Progenitor cell of endocrine pancreas (in vitro differentiated cells): ENCODE measurements at regions not wholly inside any gene's neighbourhood (a gene's known extent, or its start where the extent isn't known, plus 50 kb on each side); places are given as distances from the start of the nearest gene placed in this dataset.
A peak's percentile ranks its signal among the peaks of the same experiment; 100 is the strongest.

Experiments used
- DNase-seq: peaks from one replicate; pipeline ENCODE4 v3.0.0; 2021; ENCODE audit warnings: low spot score; ENCODE audit not compliant: unreplicated experiment
- H3K27ac Mint-ChIP-seq: 2 replicates; pipeline ENCODE4 v1.8.0; 2021; ENCODE audit warnings: mild to moderate bottlenecking, moderate library complexity, mixed read lengths
- H3K27me3 Mint-ChIP-seq: 2 replicates; pipeline ENCODE4 v1.8.0; 2021; ENCODE audit warnings: mixed read lengths
- H3K36me3 Mint-ChIP-seq: 2 replicates; pipeline ENCODE4 v1.8.0; 2022; ENCODE audit warnings: mixed read lengths; ENCODE audit not compliant: insufficient read depth
- H3K4me1 Mint-ChIP-seq: 2 replicates; pipeline ENCODE4 v1.8.0; 2021; ENCODE audit warnings: low read depth, mixed read lengths
- H3K4me3 Mint-ChIP-seq: 2 replicates; pipeline ENCODE4 v1.8.0; 2021; ENCODE audit warnings: low read depth, mild to moderate bottlenecking, moderate library complexity, mixed read lengths
- H3K9me3 Mint-ChIP-seq: 2 replicates; pipeline ENCODE4 v1.8.0; 2021; ENCODE audit warnings: low read depth, mixed read lengths
- TF ChIP-seq, protein P1 (sequence below): fragments of 200-600 bp; sonication (generic); IDR thresholded peaks from one replicate; pipeline ENCODE4 v1.5.0; 2021; ENCODE audit warnings: antibody characterized with exemption, mild to moderate bottlenecking; ENCODE audit not compliant: unreplicated experiment

DNA sequence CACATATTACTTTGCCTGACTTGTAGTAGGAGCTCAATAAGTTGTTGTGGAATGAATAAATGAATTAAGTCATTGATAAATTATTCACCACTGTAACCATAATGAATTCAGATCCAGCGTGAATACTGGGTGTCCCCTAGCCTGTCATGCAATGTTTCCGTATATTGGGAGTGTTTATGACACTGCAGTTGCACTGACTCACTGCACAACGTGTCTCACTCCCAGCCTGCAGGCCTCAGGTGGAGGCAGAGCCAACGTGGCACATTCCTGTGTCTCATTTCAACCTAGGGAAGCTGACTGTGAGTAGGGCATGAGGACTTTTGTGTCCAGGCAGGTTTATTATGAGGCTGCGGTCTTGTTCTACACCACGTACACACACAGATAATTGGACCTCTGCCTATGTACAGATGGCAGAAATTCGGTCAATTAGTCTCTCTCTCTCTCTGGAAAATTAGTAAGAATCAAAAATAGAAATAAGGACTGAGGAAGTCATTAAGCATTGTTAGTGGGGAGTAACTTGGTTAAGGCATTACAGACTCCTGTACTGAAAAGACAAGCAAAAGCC lies 299.1 kb upstream of the IGFBP3 start:
- TF ChIP-seq, protein P1, sequence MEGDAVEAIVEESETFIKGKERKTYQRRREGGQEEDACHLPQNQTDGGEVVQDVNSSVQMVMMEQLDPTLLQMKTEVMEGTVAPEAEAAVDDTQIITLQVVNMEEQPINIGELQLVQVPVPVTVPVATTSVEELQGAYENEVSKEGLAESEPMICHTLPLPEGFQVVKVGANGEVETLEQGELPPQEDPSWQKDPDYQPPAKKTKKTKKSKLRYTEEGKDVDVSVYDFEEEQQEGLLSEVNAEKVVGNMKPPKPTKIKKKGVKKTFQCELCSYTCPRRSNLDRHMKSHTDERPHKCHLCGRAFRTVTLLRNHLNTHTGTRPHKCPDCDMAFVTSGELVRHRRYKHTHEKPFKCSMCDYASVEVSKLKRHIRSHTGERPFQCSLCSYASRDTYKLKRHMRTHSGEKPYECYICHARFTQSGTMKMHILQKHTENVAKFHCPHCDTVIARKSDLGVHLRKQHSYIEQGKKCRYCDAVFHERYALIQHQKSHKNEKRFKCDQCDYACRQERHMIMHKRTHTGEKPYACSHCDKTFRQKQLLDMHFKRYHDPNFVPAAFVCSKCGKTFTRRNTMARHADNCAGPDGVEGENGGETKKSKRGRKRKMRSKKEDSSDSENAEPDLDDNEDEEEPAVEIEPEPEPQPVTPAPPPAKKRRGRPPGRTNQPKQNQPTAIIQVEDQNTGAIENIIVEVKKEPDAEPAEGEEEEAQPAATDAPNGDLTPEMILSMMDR: no peak
- no peaks in the 10 kb centered on the region for H3K9me3 Mint-ChIP-seq
- H3K4me3 Mint-ChIP-seq: no peak overlapping the region
- H3K36me3 Mint-ChIP-seq: no peaks in the 10 kb centered on the region
- no peak overlapping the region for H3K27ac Mint-ChIP-seq
- H3K4me1 Mint-ChIP-seq: peaks cover 10% of the 10 kb centered on the region
- no peak for DNase-seq
- no peaks in the 10 kb centered on the region for H3K27me3 Mint-ChIP-seq

DNA sequence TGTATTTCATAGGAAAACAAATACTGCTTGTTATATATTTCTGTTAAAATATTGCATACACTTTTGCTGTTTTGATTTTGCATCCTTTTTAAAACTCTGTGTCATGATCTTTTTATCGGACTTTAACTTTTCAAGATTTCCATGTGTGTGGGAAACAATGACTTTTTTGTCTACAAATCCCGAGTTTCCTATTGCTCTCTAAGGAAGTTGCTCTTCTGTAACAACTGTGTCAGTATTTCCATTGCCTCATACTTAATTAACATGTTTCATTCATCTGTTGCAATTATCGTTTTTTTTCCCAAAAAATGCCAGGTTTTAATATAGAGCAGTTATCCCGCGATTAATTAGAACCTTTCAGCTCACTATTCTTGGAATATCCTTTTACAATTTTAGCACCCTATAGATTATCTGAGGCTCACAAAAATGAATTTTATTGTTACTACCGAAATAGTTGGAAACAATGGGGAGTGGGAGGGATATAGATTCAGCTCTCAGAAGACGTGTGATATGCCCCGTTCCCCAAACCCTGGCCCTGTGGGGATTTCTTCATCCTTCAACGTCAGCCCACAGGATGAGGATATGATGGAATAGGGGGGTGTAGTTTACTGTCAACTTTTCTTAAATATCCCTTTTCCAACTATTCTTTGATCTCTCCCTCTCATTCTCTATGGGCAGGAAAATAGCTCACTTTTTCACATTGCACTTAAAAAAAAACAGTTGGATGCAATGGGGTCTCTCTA lies 297.6 kb upstream of the IGFBP3 start:
- Mint-ChIP-seq H3K27me3 (no peaks in the 10 kb centered on the region), H3K27ac (no peak overlapping the region), H3K36me3 (no peaks in the 10 kb centered on the region), H3K4me1 (peaks cover 10% of the 10 kb centered on the region), H3K4me3 (no peak overlapping the region), H3K9me3 (no peaks in the 10 kb centered on the region)
- TF ChIP-seq, protein P1: no peak
- no peak for DNase-seq

DNA sequence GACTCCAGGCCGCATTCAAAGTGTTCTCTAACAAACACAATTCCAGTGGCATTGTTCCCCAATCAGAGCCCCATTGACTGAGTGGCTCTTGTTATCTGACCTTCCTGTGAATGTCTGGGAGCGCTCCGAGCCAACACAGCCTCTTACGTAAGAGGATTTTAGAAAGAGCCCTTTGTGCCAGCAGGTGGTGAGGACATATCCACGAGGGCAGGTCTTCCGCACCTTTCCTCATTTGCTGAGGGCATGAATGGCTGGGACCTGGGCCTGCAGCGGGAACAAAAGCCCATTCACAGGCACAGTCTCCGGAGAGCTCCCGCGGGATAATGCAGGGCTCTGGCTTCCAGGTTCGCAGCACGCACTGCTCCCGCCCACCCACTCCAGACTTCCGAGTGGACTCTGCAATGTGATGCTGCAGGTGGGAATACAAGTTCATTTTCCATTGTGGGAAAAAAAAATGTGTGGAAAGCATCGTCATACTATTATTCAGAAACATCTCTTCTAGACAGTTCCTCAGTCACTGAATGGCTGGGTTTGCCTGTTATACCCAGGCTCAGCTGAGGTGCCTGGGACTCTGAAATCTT lies 295.0 kb upstream of the IGFBP3 start:
- H3K9me3 Mint-ChIP-seq: no peaks in the 10 kb centered on the region
- no peaks in the 10 kb centered on the region for H3K36me3 Mint-ChIP-seq
- H3K4me3 Mint-ChIP-seq: no peak overlapping the region
- no peaks in the 10 kb centered on the region for H3K27me3 Mint-ChIP-seq
- no peak for DNase-seq
- H3K27ac Mint-ChIP-seq: peak overlapping the region; percentile 84
- peaks cover 10% of the 10 kb centered on the region for H3K4me1 Mint-ChIP-seq
- TF ChIP-seq, protein P1: no peak

DNA sequence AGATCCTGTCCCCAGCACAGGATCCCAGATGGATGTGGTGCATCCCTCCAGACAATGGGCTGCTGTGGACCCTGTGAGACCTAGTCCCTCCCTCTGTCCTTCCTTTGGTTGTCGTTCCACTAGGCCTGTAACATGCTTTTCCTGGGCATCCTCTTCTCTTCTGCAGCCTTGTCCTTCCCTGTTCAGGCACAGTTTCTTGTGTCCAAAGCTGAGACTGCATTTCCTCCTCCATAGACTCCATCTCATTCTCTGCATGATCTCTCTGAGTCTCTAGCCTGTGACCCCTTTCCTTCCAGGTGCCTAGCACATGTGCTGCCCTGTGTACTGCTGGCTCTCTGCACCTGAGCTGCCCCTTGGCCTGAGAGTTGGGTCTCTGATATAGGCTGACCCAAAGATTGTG lies 293.5 kb upstream of the IGFBP3 start:
- no peak for DNase-seq
- Mint-ChIP-seq H3K27me3 (no peaks in the 10 kb centered on the region), H3K36me3 (no peaks in the 10 kb centered on the region), H3K4me1 (peaks cover 10% of the 10 kb centered on the region), H3K4me3 (no peak overlapping the region), H3K27ac (no peak overlapping the region), H3K9me3 (no peaks in the 10 kb centered on the region)
- TF ChIP-seq, protein P1: no peak

DNA sequence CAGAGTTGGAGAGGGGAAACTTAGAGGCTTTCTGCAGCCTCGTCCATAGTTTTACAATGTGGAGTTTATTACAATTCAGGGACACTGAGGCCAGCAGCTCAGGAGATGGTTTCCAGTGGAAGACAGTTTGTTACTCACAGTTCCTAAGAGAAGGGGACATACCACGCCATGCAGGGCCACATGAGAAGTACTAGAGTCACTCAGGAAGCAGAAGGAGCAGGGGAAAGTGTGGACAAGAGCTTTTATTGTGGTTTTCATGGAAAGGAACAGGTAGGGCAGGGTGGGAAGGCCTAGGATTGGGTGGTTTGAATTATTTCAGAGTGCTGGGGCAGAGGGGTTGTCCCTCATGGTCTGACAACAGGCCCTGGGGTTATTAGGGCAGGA lies 292.1 kb upstream of the IGFBP3 start:
- Mint-ChIP-seq H3K9me3 (no peaks in the 10 kb centered on the region), H3K36me3 (no peaks in the 10 kb centered on the region), H3K27me3 (no peaks in the 10 kb centered on the region), H3K4me3 (no peak overlapping the region), H3K4me1 (peaks cover 11% of the 10 kb centered on the region), H3K27ac (no peak overlapping the region)
- TF ChIP-seq, protein P1: no peak
- DNase-seq: no peak
